Ovary (tissue), 7 donors: ENCODE measurements at regions not wholly inside any gene's neighbourhood (a gene's known extent, or its start where the extent isn't known, plus 50 kb on each side); places are given as distances from the start of the nearest gene placed in this dataset.

Experiments
- DNase-seq, 5 donors: peaks; one replicate each; pipeline ENCODE4 v3.0.0-alpha.2; 2019 to 2020
- H3K27ac ChIP-seq, 2 donors: fragments of 200-600 bp; one replicate each; pipeline versions ENCODE4 v1.5.1 to v1.8.0; 2019 to 2022
- H3K27me3 ChIP-seq: fragments of 200-600 bp; one replicate; pipeline ENCODE4 v1.8.0; 2022
- H3K36me3 ChIP-seq: fragments of 200-600 bp; sonication (generic); one replicate; pipeline ENCODE4 v1.5.1; 2019
- H3K4me1 ChIP-seq: one replicate; pipeline ENCODE4 v1.8.1; 2013; ENCODE audit warnings: mild to moderate bottlenecking, moderate library complexity; ENCODE audit not compliant: insufficient read depth
- H3K4me3 ChIP-seq: fragments of 200-600 bp; sonication (generic); one replicate; pipeline ENCODE4 v1.5.1; 2017
- H3K9me3 ChIP-seq, 2 donors: fragments of 200-600 bp in 1 of 2; sonication (generic) in 1 of 2; one replicate each; pipeline versions ENCODE4 v1.5.1 to v1.8.1; 2013 to 2019; ENCODE audit warnings: mild to moderate bottlenecking in 1 of 2, moderate library complexity in 1 of 2
- EP300 ChIP-seq: sonication (generic); formaldehyde crosslinking; IDR thresholded peaks from one replicate; pipeline ENCODE4 v1.6.1; 2017; ENCODE audit warnings: antibody characterized with exemption
- POLR2A ChIP-seq: fragments of 450-650 bp; IDR thresholded peaks from one replicate; pipeline ENCODE4 v1.6.1; 2017; ENCODE audit warnings: antibody characterized with exemption, mild to moderate bottlenecking, moderate library complexity
- WGBS, 3 donors: extraction: QIAGEN DNeasy Blood & Tissue Kit in 1 of 3; methylation state at CpG; one replicate each; pipeline versions ENCODE4 v1.1.5 to v1.1.7; 2013 to 2017; 5-methylcytosine and 5-hydroxymethylcytosine counted together
- intact Hi-C, 4 donors: fragments of 100-400 bp; cut with DNase I; formaldehyde crosslinking; loops; one replicate each; pipeline versions ENCODE4 v1.11.0 to v1.15.1; 2022 to 2023
- TF ChIP-seq, protein P1 (sequence below), 3 donors: fragments of 450-650 bp in 2 of 3; fragments of 200-600 bp in 1 of 3; IDR thresholded peaks; one replicate each; pipeline versions ENCODE4 v1.5.1 to v1.8.0; 2016 to 2022; ENCODE audit warnings: antibody characterized with exemption in 3 of 3, mild to moderate bottlenecking in 1 of 3
- donor health status: DM: no; HTN: no; CAD: no; lungs with moderate emphysema.
- donor health status: DM: no; HTN: no; CAD: no.
- donor health status: Bipolar disorder and iron deficiency.
- donor health status: DM: no; HTN: no; CAD: no.
- donor health status: DM: yes; HTN: yes; CAD: no.

DNA sequence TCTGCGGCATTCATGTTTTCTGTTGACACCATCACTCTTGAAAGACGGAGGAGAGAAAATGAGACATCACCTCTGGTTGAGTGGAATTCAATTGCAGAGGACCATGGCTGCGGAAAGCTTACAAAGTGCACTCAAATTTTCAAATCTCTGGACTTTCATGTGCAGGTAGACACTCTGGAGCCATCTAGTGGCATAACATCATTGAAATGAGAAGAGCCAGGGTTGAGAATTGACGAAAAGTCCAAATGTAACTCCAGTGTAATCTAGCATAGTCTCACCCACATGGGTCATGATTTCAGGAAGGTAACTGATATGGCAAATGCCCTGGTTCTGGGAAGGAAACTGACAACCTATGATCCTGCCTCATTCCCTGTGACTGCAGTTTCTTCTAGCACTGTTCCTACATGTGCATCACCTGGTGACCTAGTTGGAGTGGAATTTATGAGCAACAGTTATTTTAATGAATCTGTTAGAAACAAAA is 687.8 kb downstream of the KCNA4 start:
- WGBS, 3 donors: 29 to 38% (median 30%) methylated on average over 3 to 4 of the region's 4 CpGs

DNA sequence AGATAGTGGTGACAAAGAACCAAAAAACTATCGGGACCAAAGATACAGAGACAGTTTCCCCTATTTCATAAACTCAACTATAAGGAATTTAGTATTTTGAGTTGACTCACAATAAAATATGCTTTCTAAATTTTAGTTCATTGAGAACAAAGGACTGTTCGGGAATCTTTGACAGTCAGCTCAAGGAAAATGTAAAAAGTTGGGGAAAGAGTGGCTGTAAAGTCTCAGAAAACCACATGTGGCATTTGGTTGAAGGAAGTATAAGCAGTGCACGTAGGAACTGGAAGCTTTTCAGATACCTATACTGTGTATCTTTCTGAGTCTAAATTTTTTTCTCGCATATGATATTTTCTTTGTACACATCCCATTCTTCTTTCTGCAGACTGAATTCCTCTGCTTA is 688.9 kb downstream of the KCNA4 start:
- intact Hi-C loops: no loop called here
- Histone ChIP-seq H3K4me1 (no peaks in the 10 kb centered on the region), H3K27me3 (no peaks in the 10 kb centered on the region), H3K4me3 (no peak overlapping the region), H3K27ac (no peak overlapping the region), H3K9me3 (no peaks in the 10 kb centered on the region), H3K36me3 (no peaks in the 10 kb centered on the region)
- TF ChIP-seq, protein P1, sequence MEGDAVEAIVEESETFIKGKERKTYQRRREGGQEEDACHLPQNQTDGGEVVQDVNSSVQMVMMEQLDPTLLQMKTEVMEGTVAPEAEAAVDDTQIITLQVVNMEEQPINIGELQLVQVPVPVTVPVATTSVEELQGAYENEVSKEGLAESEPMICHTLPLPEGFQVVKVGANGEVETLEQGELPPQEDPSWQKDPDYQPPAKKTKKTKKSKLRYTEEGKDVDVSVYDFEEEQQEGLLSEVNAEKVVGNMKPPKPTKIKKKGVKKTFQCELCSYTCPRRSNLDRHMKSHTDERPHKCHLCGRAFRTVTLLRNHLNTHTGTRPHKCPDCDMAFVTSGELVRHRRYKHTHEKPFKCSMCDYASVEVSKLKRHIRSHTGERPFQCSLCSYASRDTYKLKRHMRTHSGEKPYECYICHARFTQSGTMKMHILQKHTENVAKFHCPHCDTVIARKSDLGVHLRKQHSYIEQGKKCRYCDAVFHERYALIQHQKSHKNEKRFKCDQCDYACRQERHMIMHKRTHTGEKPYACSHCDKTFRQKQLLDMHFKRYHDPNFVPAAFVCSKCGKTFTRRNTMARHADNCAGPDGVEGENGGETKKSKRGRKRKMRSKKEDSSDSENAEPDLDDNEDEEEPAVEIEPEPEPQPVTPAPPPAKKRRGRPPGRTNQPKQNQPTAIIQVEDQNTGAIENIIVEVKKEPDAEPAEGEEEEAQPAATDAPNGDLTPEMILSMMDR (IDR thresholded peaks at IDR 0.05): no peak
- TF ChIP-seq POLR2A: no peak
- TF ChIP-seq EP300: no peak
- WGBS, 3 donors: 85 to 93% (median 88%) methylated on average over 4 of the region's 4 CpGs
- DNase-seq: no peak

More for the DNA sequence above, 687.8 kb downstream of the KCNA4 start:
- Histone ChIP-seq H3K36me3 (no peaks in the 10 kb centered on the region), H3K27ac (no peak overlapping the region), H3K4me1 (no peaks in the 10 kb centered on the region), H3K4me3 (no peak overlapping the region), H3K27me3 (no peaks in the 10 kb centered on the region), H3K9me3 (no peaks in the 10 kb centered on the region)
- no peak for TF ChIP-seq EP300
- TF ChIP-seq, protein P1 (IDR thresholded peaks at IDR 0.05): no peak
- no peak for TF ChIP-seq POLR2A
- intact Hi-C loops: no loop called here
- DNase-seq: no peak

DNA sequence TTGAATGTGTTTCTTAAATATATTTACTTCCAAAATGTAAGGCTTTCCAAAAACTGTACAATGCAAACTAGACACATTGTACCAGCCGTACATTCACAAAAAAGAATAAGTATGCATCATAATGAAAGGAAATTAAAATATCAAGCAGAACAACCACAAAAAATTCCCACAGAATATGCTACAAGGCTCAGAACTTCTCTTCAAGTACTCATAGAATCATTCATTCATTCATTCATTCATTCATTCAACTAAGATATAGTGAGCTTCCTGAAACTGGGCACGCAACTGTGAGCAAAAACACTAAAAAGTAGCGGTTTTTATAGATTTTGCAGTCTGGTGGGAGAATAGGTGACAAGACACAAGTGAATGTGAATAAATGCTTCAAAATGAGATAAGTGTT is 690.1 kb downstream of the KCNA4 start:
- no peak overlapping the region for H3K4me3 ChIP-seq
- no peak for DNase-seq
- no peaks in the 10 kb centered on the region for H3K9me3 ChIP-seq
- H3K27ac ChIP-seq: no peak overlapping the region
- no peaks in the 10 kb centered on the region for H3K4me1 ChIP-seq
- WGBS, 3 donors: 95 to 98% (median 98%) methylated on average over 3 of the region's 3 CpGs
- no peaks in the 10 kb centered on the region for H3K27me3 ChIP-seq
- no peaks in the 10 kb centered on the region for H3K36me3 ChIP-seq
- intact Hi-C loops: no loop called here
- TF ChIP-seq, protein P1 (IDR thresholded peaks at IDR 0.05): no peak
- no peak for TF ChIP-seq EP300
- TF ChIP-seq POLR2A: no peak

DNA sequence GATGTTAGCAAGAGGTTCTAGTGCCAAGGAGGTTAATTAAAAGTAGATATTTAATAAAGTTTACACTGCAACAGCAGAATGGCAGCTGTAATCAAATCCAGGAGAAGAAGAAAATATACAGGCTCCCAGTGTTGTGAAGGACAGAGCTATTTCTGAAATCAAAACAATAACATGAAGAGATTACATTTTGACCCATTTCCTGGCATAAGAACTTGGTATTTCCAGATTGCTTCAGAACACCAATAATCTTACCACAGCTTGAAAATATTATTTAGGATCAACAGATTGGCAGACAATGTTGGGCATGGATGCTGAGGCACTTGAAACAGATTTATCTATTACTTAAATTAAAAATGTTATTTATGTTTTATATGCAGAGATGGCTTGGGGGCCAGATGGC is 692.5 kb downstream of the KCNA4 start:
- DNase-seq: no peak
- intact Hi-C loops: no loop called here
- Histone ChIP-seq H3K4me3 (no peak overlapping the region), H3K9me3 (no peaks in the 10 kb centered on the region), H3K27ac (no peak overlapping the region), H3K27me3 (no peaks in the 10 kb centered on the region), H3K36me3 (no peaks in the 10 kb centered on the region), H3K4me1 (no peaks in the 10 kb centered on the region)
- TF ChIP-seq POLR2A: no peak
- TF ChIP-seq, protein P1 (IDR thresholded peaks at IDR 0.05): no peak
